Activated CD8-positive, alpha-beta T cell treated with anti-CD3 and anti-CD28 coated beads for 36 hours (primary cell): ENCODE measurements at regions not wholly inside any gene's neighbourhood (a gene's known extent, or its start where the extent isn't known, plus 50 kb on each side); places are given as distances from the start of the nearest gene placed in this dataset.

Experiments used
- ATAC-seq: fragments of 200-7000 bp; cut with Tn5 transposase; one replicate; pipeline ENCODE4 v1.10.0; 2021; ENCODE audit warnings: mild to moderate bottlenecking, moderate library complexity
- CTCF ChIA-PET: fragments of 350-600 bp; sonication (Branson Sonifier 250); formaldehyde crosslinking; loops from one replicate; lab custom pipeline; 2021; ENCODE audit warnings: antibody characterized with exemption; lab: Charles Lee
- POLR2A ChIA-PET: fragments of 350-600 bp; sonication (Branson Sonifier 250); formaldehyde crosslinking; loops from one replicate; lab custom pipeline; 2021; ENCODE audit warnings: antibody characterized with exemption; lab: Charles Lee
- DNase-seq: peaks from one replicate; pipeline ENCODE4 v3.0.0-alpha.2; 2020
- H3K27ac Mint-ChIP-seq: one replicate; pipeline ENCODE4 v1.8.0; 2021; ENCODE audit warnings: mild to moderate bottlenecking, mixed read lengths
- H3K27me3 Mint-ChIP-seq: one replicate; pipeline ENCODE4 v1.8.0; 2021; ENCODE audit warnings: mixed read lengths
- H3K36me3 Mint-ChIP-seq: one replicate; pipeline ENCODE4 v1.8.0; 2021; ENCODE audit warnings: low read depth, mixed read lengths
- H3K4me1 Mint-ChIP-seq: one replicate; pipeline ENCODE4 v1.8.0; 2021; ENCODE audit warnings: low read depth, mixed read lengths
- H3K4me3 Mint-ChIP-seq: one replicate; pipeline ENCODE4 v1.8.0; 2021; ENCODE audit warnings: mild to moderate bottlenecking, moderate library complexity, mixed read lengths
- H3K9me3 Mint-ChIP-seq: one replicate; pipeline ENCODE4 v1.8.0; 2021; ENCODE audit warnings: mixed read lengths
- intact Hi-C: fragments of 100-400 bp; cut with micrococcal nuclease; formaldehyde crosslinking; loops from one replicate; pipeline ENCODE4 v1.10.0; 2022
- TF ChIP-seq, protein P1 (sequence below): fragments of 200-600 bp; IDR thresholded peaks from one replicate; pipeline ENCODE4 v1.8.0; 2022; ENCODE audit warnings: antibody characterized with exemption, mild to moderate bottlenecking

DNA sequence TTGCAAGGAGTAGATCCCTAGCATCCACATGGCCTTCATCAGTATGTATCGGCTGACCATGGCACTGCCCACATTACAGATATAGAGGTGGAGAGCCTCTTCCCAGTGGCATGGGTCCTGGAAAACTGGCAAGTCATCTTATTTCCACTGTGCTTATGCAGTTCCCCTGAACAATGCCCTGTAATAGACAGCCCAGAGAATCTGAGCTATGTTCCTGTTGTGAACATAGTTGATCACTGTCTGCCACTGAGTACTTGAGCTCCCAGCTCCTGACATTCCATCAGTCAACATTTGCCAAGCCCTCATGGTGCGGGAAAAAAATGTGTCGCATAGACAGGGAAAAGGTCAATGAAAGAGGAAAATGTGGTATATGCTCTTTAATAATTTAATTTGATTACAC, 861.9 kb downstream of the CDY2B start:
- Mint-ChIP-seq H3K4me1 (no peaks in the 10 kb centered on the region), H3K27me3 (no peaks in the 10 kb centered on the region), H3K4me3 (no peak overlapping the region), H3K27ac (no peak overlapping the region), H3K36me3 (no peaks in the 10 kb centered on the region), H3K9me3 (no peaks in the 10 kb centered on the region)
- intact Hi-C loops = no loop called here
- TF ChIP-seq, protein P1, sequence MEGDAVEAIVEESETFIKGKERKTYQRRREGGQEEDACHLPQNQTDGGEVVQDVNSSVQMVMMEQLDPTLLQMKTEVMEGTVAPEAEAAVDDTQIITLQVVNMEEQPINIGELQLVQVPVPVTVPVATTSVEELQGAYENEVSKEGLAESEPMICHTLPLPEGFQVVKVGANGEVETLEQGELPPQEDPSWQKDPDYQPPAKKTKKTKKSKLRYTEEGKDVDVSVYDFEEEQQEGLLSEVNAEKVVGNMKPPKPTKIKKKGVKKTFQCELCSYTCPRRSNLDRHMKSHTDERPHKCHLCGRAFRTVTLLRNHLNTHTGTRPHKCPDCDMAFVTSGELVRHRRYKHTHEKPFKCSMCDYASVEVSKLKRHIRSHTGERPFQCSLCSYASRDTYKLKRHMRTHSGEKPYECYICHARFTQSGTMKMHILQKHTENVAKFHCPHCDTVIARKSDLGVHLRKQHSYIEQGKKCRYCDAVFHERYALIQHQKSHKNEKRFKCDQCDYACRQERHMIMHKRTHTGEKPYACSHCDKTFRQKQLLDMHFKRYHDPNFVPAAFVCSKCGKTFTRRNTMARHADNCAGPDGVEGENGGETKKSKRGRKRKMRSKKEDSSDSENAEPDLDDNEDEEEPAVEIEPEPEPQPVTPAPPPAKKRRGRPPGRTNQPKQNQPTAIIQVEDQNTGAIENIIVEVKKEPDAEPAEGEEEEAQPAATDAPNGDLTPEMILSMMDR = no peak
- ATAC-seq (no peak), DNase-seq (no peak)
- CTCF ChIA-PET = no interaction called here
- POLR2A ChIA-PET = no interaction called here

DNA sequence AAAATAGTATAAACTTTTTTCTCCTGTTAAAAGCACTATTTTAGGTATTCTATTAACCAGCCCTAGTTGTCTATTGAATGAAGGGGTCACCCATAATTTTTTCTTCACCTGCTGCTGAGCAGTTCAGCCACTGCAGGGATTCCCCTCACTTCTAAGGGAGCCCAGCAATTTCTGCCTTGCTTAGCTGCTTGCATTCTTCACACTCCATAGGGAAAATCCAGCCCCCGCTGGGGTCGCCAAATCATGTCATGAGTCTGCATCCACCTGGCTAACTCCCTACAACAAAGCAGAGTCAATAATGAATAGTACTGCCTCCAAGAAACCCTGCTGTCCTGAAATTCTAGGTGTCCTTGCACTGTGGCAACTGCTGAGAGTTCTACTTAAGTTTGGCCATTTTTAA, 886.5 kb downstream of the CDY2B start:
- CTCF ChIA-PET = no interaction called here
- Mint-ChIP-seq H3K27ac (no peak overlapping the region), H3K4me1 (no peaks in the 10 kb centered on the region), H3K4me3 (no peak overlapping the region), H3K27me3 (no peaks in the 10 kb centered on the region), H3K9me3 (no peaks in the 10 kb centered on the region), H3K36me3 (no peaks in the 10 kb centered on the region)
- ATAC-seq = no peak
- intact Hi-C loops = no loop called here
- TF ChIP-seq, protein P1 = no peak
- POLR2A ChIA-PET = no interaction called here
- no peak for DNase-seq

DNA sequence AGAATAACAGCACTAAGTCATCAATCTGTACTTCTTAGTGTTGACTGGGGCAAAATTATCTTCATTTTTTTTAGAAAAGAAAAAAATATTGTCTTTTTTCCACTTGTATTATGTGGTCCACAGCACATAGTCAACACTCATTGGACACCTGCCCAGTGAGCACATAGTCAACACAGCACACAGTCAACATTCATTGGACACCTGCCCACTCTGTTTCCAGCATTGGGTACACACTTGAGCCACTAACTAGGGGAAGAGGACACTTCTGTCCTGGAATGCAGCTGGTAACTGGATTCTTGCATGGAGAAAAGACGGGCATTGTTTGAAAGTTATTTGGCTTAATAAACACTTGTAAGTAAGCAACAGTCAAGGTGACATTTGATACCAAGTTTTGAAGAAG, 898.2 kb downstream of the CDY2B start:
- intact Hi-C loops = no loop called here
- ChIA-PET POLR2A (no interaction called here), CTCF (no interaction called here)
- Mint-ChIP-seq H3K4me1 (no peaks in the 10 kb centered on the region), H3K9me3 (peaks cover 6% of the 10 kb centered on the region), H3K27me3 (no peaks in the 10 kb centered on the region), H3K27ac (no peak overlapping the region), H3K36me3 (no peaks in the 10 kb centered on the region), H3K4me3 (no peak overlapping the region)
- DNase-seq = no peak
- TF ChIP-seq, protein P1 = no peak
- no peak for ATAC-seq

DNA sequence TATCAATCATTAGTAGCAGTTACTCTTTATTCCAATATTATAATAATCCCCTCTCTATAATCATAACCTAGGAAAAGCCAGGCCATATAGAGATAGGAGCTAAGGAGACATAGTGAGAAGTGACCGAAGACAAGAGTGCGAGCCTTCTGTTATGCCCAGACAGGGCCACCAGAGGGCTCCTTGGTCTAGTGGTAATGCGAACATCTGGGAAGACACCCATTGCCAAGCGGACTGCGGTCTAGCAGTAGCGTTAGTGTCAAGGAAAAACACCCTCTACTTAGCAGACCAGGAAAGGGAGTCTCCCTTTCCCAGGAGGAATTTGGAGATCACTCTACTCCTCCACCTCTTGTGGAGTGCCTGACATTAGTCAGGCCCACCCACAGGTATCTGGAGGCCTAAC, 920.9 kb downstream of the CDY2B start:
- TF ChIP-seq, protein P1 = no peak
- Mint-ChIP-seq H3K27me3 (no peaks in the 10 kb centered on the region), H3K4me1 (no peaks in the 10 kb centered on the region), H3K4me3 (no peak overlapping the region), H3K27ac (no peak overlapping the region), H3K36me3 (no peaks in the 10 kb centered on the region), H3K9me3 (peaks cover 2% of the 10 kb centered on the region)
- DNase-seq (peak; percentile 2), ATAC-seq (no peak)
- intact Hi-C loops = no loop called here
- POLR2A ChIA-PET = no interaction called here
- CTCF ChIA-PET = no interaction called here

DNA sequence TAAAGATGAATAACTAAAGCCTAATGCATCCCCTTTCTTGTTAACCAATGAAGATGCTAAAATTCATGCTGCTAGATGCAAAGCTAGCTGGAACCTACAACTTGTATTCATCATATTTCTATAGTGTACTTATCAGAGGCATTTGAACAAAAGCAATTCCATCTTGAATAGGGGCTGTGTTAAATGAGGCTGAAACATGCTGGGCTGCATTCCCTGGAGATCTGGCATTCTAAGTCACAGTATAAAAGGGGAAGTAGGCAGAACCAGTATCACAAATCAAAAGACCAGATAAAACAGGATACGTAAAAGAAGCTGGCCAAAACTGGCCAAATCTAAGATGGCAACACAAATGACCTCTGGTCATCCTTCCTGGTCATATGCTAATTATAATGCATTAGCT, 932.8 kb downstream of the CDY2B start:
- ATAC-seq (no peak), DNase-seq (no peak)
- no peak overlapping the region for H3K27ac Mint-ChIP-seq
- H3K9me3 Mint-ChIP-seq = peaks cover 3% of the 10 kb centered on the region
- POLR2A ChIA-PET = no interaction called here
- TF ChIP-seq, protein P1 = no peak
- intact Hi-C loops = no loop called here
- no peaks in the 10 kb centered on the region for H3K36me3 Mint-ChIP-seq
- no peaks in the 10 kb centered on the region for H3K4me1 Mint-ChIP-seq
- H3K4me3 Mint-ChIP-seq = no peak overlapping the region
- CTCF ChIA-PET = no interaction called here
- no peaks in the 10 kb centered on the region for H3K27me3 Mint-ChIP-seq
